Mesendoderm (in vitro differentiated cells): ENCODE measurements at regions not wholly inside any gene's neighbourhood (a gene's known extent, or its start where the extent isn't known, plus 50 kb on each side); places are given as distances from the start of the nearest gene placed in this dataset.

Experiments
- DNase-seq: peaks from one replicate; pipeline ENCODE4 v3.0.0; 2013
- H2AK5ac ChIP-seq: 2 replicates; pipeline ENCODE4 v1.6.1; 2013; ENCODE audit warnings: low read length, inconsistent platforms
- H2BK120ac ChIP-seq: 2 replicates; pipeline ENCODE4 v1.6.1; 2013; ENCODE audit warnings: low read depth, mild to moderate bottlenecking, low read length, moderate library complexity, mixed read lengths
- H2BK15ac ChIP-seq: replicated peaks from 2 replicates; pipeline ENCODE4 v1.6.1; 2013; ENCODE audit warnings: low read depth, mild to moderate bottlenecking, moderate library complexity
- H2BK5ac ChIP-seq: 2 replicates; pipeline ENCODE4 v1.6.1; 2013; ENCODE audit warnings: low read length, inconsistent platforms
- H3K18ac ChIP-seq: 2 replicates; pipeline ENCODE4 v1.6.1; 2013; ENCODE audit warnings: mild to moderate bottlenecking, low read length, mixed read lengths
- H3K23ac ChIP-seq: one replicate; pipeline ENCODE4 v1.6.1; 2013; ENCODE audit warnings: low read length
- H3K27ac ChIP-seq: 2 replicates; pipeline ENCODE4 v1.5.1; 2013; ENCODE audit warnings: low read depth, mild to moderate bottlenecking, inconsistent platforms, low read length, moderate library complexity
- H3K27me3 ChIP-seq: 2 replicates; pipeline ENCODE4 v1.6.1; 2013; ENCODE audit warnings: low read length, control low read depth, mild to moderate bottlenecking, inconsistent platforms; ENCODE audit not compliant: insufficient read depth, poor library complexity
- H3K36me3 ChIP-seq: 2 replicates; pipeline ENCODE4 v1.6.1; 2013; ENCODE audit warnings: low read length, inconsistent platforms; ENCODE audit not compliant: control insufficient read depth, insufficient read depth
- H3K4ac ChIP-seq: one replicate; pipeline ENCODE4 v1.6.1; 2013; ENCODE audit warnings: low read depth, mild to moderate bottlenecking, low read length, moderate library complexity
- H3K4me1 ChIP-seq: 2 replicates; pipeline ENCODE4 v1.6.1; 2013; ENCODE audit warnings: low read depth, low read length, inconsistent platforms; ENCODE audit not compliant: control insufficient read depth
- H3K4me2 ChIP-seq: 2 replicates; pipeline ENCODE4 v1.6.1; 2013; ENCODE audit warnings: low read length
- H3K4me3 ChIP-seq: 2 replicates; pipeline ENCODE4 v1.5.1; 2013; ENCODE audit warnings: mild to moderate bottlenecking, low read length
- H3K56ac ChIP-seq: one replicate; pipeline ENCODE4 v1.6.1; 2013; ENCODE audit warnings: low read length
- H3K79me1 ChIP-seq: 2 replicates; pipeline ENCODE4 v1.6.1; 2013; ENCODE audit warnings: low read length, inconsistent platforms
- H3K79me2 ChIP-seq: 2 replicates; pipeline ENCODE4 v1.6.1; 2013; ENCODE audit warnings: mild to moderate bottlenecking, low read length; ENCODE audit not compliant: control insufficient read depth, insufficient read depth
- H3K9ac ChIP-seq: 2 replicates; pipeline ENCODE4 v1.6.1; 2013; ENCODE audit warnings: low read length, inconsistent platforms
- H4K5ac ChIP-seq: one replicate; pipeline ENCODE4 v1.6.1; 2013; ENCODE audit warnings: low read length
- H4K8ac ChIP-seq: one replicate; pipeline ENCODE4 v1.6.1; 2013; ENCODE audit warnings: low read depth, mild to moderate bottlenecking, control low read depth, low read length, moderate library complexity
- WGBS: extraction: QIAGEN DNeasy Blood & Tissue Kit; methylation state at CpG from one replicate; pipeline ENCODE4 v1.1.7; 2013; ENCODE audit warnings: low lambda C conversion rate, missing lambda C conversion rate; ENCODE audit not compliant: insufficient coverage; ENCODE audit errors: extremely low coverage; 5-methylcytosine and 5-hydroxymethylcytosine counted together

DNA sequence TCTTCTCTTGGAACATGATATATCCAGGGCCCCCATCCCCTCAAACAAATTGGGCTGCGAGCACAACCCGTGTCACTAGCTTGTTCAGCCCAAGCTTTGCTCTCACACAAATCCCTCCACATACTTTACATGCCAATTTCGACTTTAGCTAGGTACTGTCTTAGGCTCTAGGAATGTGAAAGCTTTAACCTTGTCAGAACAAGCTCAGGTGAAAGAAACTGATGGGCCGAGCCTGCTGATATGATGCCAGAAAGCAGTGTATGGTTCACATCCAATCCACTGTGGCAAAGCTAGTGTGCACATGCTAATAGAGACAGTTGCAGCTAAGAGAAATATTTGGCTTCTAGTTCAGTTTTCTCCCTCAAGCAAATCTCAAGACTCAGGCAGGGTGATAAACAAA, 79.5 kb downstream of the TNFSF18 start:
- no peak overlapping the region for H3K4ac ChIP-seq
- no peak overlapping the region for H2BK120ac ChIP-seq
- H3K23ac ChIP-seq: no peak overlapping the region
- no peak overlapping the region for H2BK15ac ChIP-seq
- H3K27me3 ChIP-seq: no peaks in the 10 kb centered on the region
- H3K27ac ChIP-seq: no peak overlapping the region
- no peak overlapping the region for H3K4me3 ChIP-seq
- no peaks in the 10 kb centered on the region for H3K79me1 ChIP-seq
- no peak overlapping the region for H3K9ac ChIP-seq
- H2AK5ac ChIP-seq: no peak overlapping the region
- H3K4me1 ChIP-seq: no peaks in the 10 kb centered on the region
- no peak overlapping the region for H3K4me2 ChIP-seq
- no peaks in the 10 kb centered on the region for H3K36me3 ChIP-seq
- no peak overlapping the region for H3K56ac ChIP-seq
- no peak overlapping the region for H4K5ac ChIP-seq
- no peak overlapping the region for H3K18ac ChIP-seq
- no peaks in the 10 kb centered on the region for H3K79me2 ChIP-seq
- DNase-seq: peak; percentile 70
- no CpG with 5 or more reads among the region's 4 CpGs for WGBS
- no peak overlapping the region for H2BK5ac ChIP-seq
- no peak overlapping the region for H4K8ac ChIP-seq

DNA sequence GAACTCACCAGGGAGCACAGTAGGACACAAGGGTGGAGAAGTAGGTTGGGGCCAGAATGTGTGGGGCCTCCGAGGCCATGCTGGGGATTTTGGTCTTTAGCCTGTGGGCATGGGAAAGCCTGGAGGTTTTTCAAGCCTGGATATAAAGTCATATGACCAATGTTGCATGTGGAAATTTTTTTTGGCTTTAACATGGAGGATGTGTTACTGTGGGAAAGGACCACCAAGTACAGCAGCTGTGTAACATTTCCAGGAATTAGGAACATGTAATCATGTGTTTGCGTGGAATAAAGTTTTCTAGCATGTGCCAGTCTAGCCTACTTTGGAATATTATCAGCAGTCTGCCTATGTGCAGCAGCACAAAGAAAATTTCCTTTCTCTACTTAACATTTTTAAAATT, 78.5 kb downstream of the TNFSF18 start:
- Histone ChIP-seq H3K27me3 (no peaks in the 10 kb centered on the region), H3K4me3 (no peak overlapping the region), H3K27ac (no peak overlapping the region), H3K18ac (no peak overlapping the region), H2BK15ac (no peak overlapping the region), H3K56ac (no peak overlapping the region), H3K4me2 (no peak overlapping the region), H2BK120ac (no peak overlapping the region), H3K36me3 (no peaks in the 10 kb centered on the region), H3K23ac (no peak overlapping the region), H3K79me2 (no peaks in the 10 kb centered on the region), H3K79me1 (no peaks in the 10 kb centered on the region), H3K4ac (no peak overlapping the region), H4K8ac (no peak overlapping the region), H3K9ac (no peak overlapping the region), H2AK5ac (no peak overlapping the region), H2BK5ac (no peak overlapping the region), H4K5ac (no peak overlapping the region), H3K4me1 (no peaks in the 10 kb centered on the region)
- DNase-seq: no peak
- WGBS: no CpG with 5 or more reads among the region's 2 CpGs

DNA sequence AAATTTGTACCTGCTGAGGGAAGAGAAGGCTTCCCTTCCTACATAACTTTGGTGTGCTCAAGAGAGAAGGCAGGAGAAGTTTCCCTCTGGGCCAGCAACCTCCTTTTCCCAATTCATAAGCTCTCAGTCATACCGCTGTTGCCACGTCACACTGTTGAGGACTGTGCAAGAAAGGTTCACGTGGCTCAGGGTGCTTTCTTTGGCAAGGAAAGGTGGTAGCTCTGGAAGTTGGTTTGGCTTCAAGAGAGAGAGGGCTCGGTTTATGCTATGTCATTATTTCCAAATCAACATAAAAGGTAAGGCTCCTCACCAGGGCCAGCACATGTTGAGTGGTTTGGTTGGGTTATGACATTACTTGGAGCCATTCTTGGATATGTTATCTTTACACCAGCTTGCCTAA, 77.3 kb downstream of the TNFSF18 start:
- no peak overlapping the region for H4K5ac ChIP-seq
- no peak overlapping the region for H3K4me3 ChIP-seq
- H2BK120ac ChIP-seq: no peak overlapping the region
- H3K27ac ChIP-seq: no peak overlapping the region
- no peaks in the 10 kb centered on the region for H3K79me2 ChIP-seq
- no peak overlapping the region for H3K4ac ChIP-seq
- H3K56ac ChIP-seq: no peak overlapping the region
- H3K4me2 ChIP-seq: no peak overlapping the region
- peak overlapping the region; percentile 13 for H4K8ac ChIP-seq
- H2AK5ac ChIP-seq: no peak overlapping the region
- H3K36me3 ChIP-seq: no peaks in the 10 kb centered on the region
- no peak overlapping the region for H2BK5ac ChIP-seq
- H3K4me1 ChIP-seq: no peaks in the 10 kb centered on the region
- no peak for DNase-seq
- H2BK15ac ChIP-seq: no peak overlapping the region
- H3K18ac ChIP-seq: no peak overlapping the region
- H3K79me1 ChIP-seq: no peaks in the 10 kb centered on the region
- H3K27me3 ChIP-seq: no peaks in the 10 kb centered on the region
- H3K9ac ChIP-seq: no peak overlapping the region
- H3K23ac ChIP-seq: no peak overlapping the region
- no CpG with 5 or more reads among the region's 4 CpGs for WGBS

DNA sequence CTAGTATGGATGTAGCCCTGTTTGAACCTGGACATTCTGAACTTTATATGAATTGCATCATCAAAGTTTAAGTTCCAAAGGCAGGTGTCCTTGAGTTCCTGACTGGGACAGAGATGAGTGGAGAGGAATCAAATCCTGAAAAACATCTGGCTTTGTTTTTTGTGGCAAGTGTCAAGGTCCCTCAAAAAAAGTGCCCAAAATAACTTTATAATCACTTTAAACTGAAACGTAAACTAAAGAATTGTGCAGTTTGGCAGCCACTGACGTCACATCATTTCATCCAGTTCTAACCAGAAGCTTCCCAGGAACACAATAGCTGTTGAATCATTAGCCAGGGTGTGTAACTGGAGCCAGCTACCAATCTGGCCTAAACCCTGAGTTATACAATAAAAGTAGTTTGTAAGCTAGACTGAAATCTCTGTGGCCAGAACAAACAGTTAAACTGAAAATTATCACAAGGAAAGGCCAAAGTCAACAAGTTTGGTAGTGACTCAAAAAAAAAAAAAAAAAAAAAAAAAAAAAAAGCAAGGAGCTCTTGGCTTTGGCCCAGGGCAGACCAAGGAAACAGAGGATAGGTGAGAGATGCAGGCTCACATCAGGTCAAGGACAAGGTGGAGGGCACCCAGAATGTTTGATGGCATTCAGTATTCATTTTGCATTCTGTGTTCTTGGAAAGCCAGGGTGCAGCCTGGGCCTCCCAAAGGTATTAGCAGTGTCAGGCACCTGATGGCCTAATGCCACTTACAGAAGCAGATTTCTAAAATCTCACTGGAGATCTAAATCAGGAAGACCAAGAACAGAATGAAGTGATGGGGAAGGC, 74.3 kb downstream of the TNFSF18 start:
- DNase-seq: no peak
- no CpG with 5 or more reads among the region's 2 CpGs for WGBS

DNA sequence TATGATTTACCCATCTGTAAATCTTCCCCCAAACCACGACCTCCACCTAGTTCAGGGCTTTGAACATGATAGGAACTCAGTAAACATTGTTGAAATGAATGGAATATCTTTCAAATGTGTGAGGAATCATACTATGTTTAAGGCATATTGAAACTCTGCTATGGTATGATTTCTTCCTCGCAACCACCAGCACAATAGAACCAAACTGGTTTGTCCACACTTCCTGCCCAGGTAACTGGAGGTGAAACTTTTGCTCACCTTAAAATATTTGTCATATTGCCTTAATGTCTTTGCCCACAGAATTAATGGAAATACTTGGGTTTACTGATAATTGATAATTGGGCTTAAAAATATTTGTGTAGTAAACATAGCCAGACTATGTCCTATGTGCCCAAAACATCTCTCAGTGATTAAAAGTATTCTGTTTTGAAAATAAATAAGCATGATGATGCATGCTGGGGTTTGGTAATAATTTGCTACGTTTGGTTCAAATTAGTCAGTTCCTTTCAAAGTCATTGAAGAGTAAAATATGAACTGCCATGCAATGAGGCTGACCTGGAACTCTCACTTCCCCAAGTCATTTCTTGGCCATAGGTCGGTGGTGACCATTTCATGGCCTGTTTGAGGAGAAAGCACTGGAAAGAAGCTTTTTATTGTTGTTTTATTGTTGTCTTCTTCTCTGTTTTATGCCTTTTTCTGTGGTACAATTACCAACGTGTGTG, 73.3 kb downstream of the TNFSF18 start:
- Histone ChIP-seq H2BK120ac (no peak overlapping the region), H3K9ac (no peak overlapping the region), H2AK5ac (no peak overlapping the region), H3K79me1 (no peaks in the 10 kb centered on the region), H3K56ac (no peak overlapping the region), H3K36me3 (no peaks in the 10 kb centered on the region), H3K4me3 (no peak overlapping the region), H3K23ac (no peak overlapping the region), H3K18ac (no peak overlapping the region), H3K79me2 (no peaks in the 10 kb centered on the region), H2BK5ac (no peak overlapping the region), H3K4ac (no peak overlapping the region), H4K8ac (no peak overlapping the region), H2BK15ac (no peak overlapping the region), H3K4me2 (no peak overlapping the region), H4K5ac (no peak overlapping the region), H3K27me3 (no peaks in the 10 kb centered on the region), H3K27ac (no peak overlapping the region), H3K4me1 (no peaks in the 10 kb centered on the region)
- DNase-seq: no peak
- no CpG with 5 or more reads among the region's 5 CpGs for WGBS

More for the DNA sequence above, 74.3 kb downstream of the TNFSF18 start:
- Histone ChIP-seq H3K23ac (no peak overlapping the region), H2BK120ac (no peak overlapping the region), H2AK5ac (no peak overlapping the region), H2BK5ac (no peak overlapping the region), H4K5ac (no peak overlapping the region), H3K4ac (no peak overlapping the region), H3K56ac (no peak overlapping the region), H3K27me3 (no peaks in the 10 kb centered on the region), H3K4me2 (no peak overlapping the region), H3K4me3 (no peak overlapping the region), H3K36me3 (no peaks in the 10 kb centered on the region), H3K27ac (no peak overlapping the region), H4K8ac (no peak overlapping the region), H3K18ac (no peak overlapping the region), H3K4me1 (no peaks in the 10 kb centered on the region), H3K79me2 (no peaks in the 10 kb centered on the region), H3K9ac (no peak overlapping the region), H3K79me1 (no peaks in the 10 kb centered on the region), H2BK15ac (no peak overlapping the region)
